ENCODE measurements at regions not wholly inside any gene's neighbourhood (a gene's known extent, or its start where the extent isn't known, plus 50 kb on each side); places are given as distances from the start of the nearest gene placed in this dataset.

- DNase-seq (ENCODE audit: low read depth in 2 of 2) = no peak
These were observed 300.3 kb upstream of the NWD2 start for GRCh38 chr4:36944232-36944631.

- no peak for DNase-seq (ENCODE audit: low read depth in 2 of 2)
These were observed 283.1 kb upstream of the NWD2 start for GRCh38 chr4:36961420-36961819.

- no peak for DNase-seq (ENCODE audit: low read depth in 2 of 2)
These were observed 277.6 kb upstream of the NWD2 start for GRCh38 chr4:36966756-36967460.

- DNase-seq (ENCODE audit: low read depth in 2 of 2) = no peak
These were observed 265.0 kb upstream of the NWD2 start for GRCh38 chr4:36979533-36979932.

- DNase-seq (ENCODE audit: low read depth in 2 of 2) = no peak
These were observed 254.2 kb upstream of the NWD2 start for GRCh38 chr4:36990128-36990872.

- no peak for DNase-seq (ENCODE audit: low read depth in 2 of 2)
These were observed 246.8 kb upstream of the NWD2 start for GRCh38 chr4:36997727-36998126.

- no peak for DNase-seq (ENCODE audit: low read depth in 2 of 2)
These were observed 244.3 kb upstream of the NWD2 start for GRCh38 chr4:37000281-37000680.

GRCh38 chr4:37001688-37002436 lies 242.7 kb upstream of the NWD2 start:
- DNase-seq (ENCODE audit: low read depth in 2 of 2) = no peak

GRCh38 chr4:37002625-37003024 lies 241.9 kb upstream of the NWD2 start:
- no peak for DNase-seq (ENCODE audit: low read depth in 2 of 2)

- no peak for DNase-seq (ENCODE audit: low read depth in 2 of 2)
These were observed 236.3 kb upstream of the NWD2 start for GRCh38 chr4:37008199-37008598.

- no peak for DNase-seq (ENCODE audit: low read depth in 2 of 2)
These were observed 230.0 kb upstream of the NWD2 start for GRCh38 chr4:37014584-37014983.

GRCh38 chr4:37015391-37015790 lies 229.2 kb upstream of the NWD2 start:
- no peak for DNase-seq (ENCODE audit: low read depth in 2 of 2)

- no peak for DNase-seq (ENCODE audit: low read depth in 2 of 2)
These were observed 221.0 kb upstream of the NWD2 start for GRCh38 chr4:37023504-37023903.

GRCh38 chr4:37023996-37024395 lies 220.5 kb upstream of the NWD2 start:
- DNase-seq (ENCODE audit: low read depth in 2 of 2) = no peak

GRCh38 chr4:37040816-37041215 lies 203.7 kb upstream of the NWD2 start:
- no peak for DNase-seq (ENCODE audit: low read depth in 2 of 2)

- no peak for DNase-seq (ENCODE audit: low read depth in 2 of 2)
These were observed 201.2 kb upstream of the NWD2 start for GRCh38 chr4:37043342-37043741.

GRCh38 chr4:37051111-37051510 lies 193.4 kb upstream of the NWD2 start:
- no peak for DNase-seq (ENCODE audit: low read depth in 2 of 2)

GRCh38 chr4:37051866-37052265 lies 192.7 kb upstream of the NWD2 start:
- DNase-seq (ENCODE audit: low read depth in 2 of 2) = no peak

- no peak for DNase-seq (ENCODE audit: low read depth in 2 of 2)
These were observed 189.9 kb upstream of the NWD2 start for GRCh38 chr4:37054531-37055077.

GRCh38 chr4:37058826-37059225 lies 185.7 kb upstream of the NWD2 start:
- no peak for DNase-seq (ENCODE audit: low read depth in 2 of 2)

- no peak for DNase-seq (ENCODE audit: low read depth in 2 of 2)
These were observed 178.4 kb upstream of the NWD2 start for GRCh38 chr4:37066159-37066558.

GRCh38 chr4:37068580-37068979 lies 176.0 kb upstream of the NWD2 start:
- no peak for DNase-seq (ENCODE audit: low read depth in 2 of 2)

Measured in fibroblast of skin of left quadriceps (primary cell).